H1 (cell line): ENCODE measurements at regions not wholly inside any gene's neighbourhood (a gene's known extent, or its start where the extent isn't known, plus 50 kb on each side); places are given as distances from the start of the nearest gene placed in this dataset.

Experiments used
- EZH2 ChIP-seq: fragments of 200-600 bp; sonication (generic); IDR thresholded peaks from 2 replicates; pipeline ENCODE4 v1.7.1; 2012; ENCODE audit warnings: low read depth, mild to moderate bottlenecking, moderate library complexity, low read length, inconsistent platforms; ENCODE audit not compliant: severe bottlenecking
- GTF2F1 ChIP-seq: IDR thresholded peaks from 2 replicates; pipeline ENCODE4 v1.6.1; 2012; ENCODE audit warnings: low read depth, low read length, improper control_type of control experiment, borderline replicate concordance
- HDAC2 ChIP-seq, 2 experiments: fragments of 300-600 bp in 1 of 2; sonication (generic) in 1 of 2; IDR thresholded peaks; 2 replicates each; pipeline ENCODE4 v1.6.1; 2011 to 2012; ENCODE audit warnings: low read depth in 2 of 2, low read length in 2 of 2, mild to moderate bottlenecking in 2 of 2, moderate library complexity in 2 of 2, borderline replicate concordance in 1 of 2, inconsistent platforms in 1 of 2
- RNF2 ChIP-seq: fragments of 200-900, 300-1000 bp; sonication (generic); IDR thresholded peaks from 2 replicates; pipeline ENCODE4 v1.7.1; 2016; ENCODE audit warnings: borderline replicate concordance, low read depth, mild to moderate bottlenecking, antibody characterized with exemption, low read length; ENCODE audit not compliant: poor library complexity, severe bottlenecking; ENCODE audit errors: missing control alignments
- TF ChIP-seq, protein P1 (sequence below), 3 experiments: IDR thresholded peaks; 1 replicate in 2 of 3; 2 replicates in 1 of 3; pipeline versions ENCODE4 v1.5.1 to v1.6.1; 2011; ENCODE audit warnings: low read length in 3 of 3, mild to moderate bottlenecking in 3 of 3, inconsistent platforms in 2 of 3, low read depth in 1 of 3, moderate library complexity in 1 of 3; ENCODE audit not compliant: insufficient read depth in 1 of 3; ENCODE audit errors: control extremely low read depth in 1 of 3

DNA sequence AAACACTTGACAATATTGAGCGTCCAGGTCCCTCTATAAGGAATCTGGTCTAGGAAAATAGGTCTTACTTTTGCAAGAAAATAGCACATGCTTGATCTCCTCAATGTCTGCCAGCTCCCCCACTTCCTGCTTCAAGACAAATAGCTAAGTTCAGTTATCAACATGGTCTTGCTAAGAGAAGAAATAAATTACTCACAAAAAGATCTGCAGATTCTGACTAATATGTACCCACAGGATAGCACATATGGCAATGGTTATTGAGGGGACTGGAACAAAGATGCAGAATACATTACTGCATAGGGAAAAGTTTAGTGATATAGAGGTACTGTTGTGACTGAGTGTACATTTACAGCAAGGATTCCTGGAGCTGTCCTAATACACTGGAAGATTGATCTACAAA lies 457.5 kb upstream of the GRID2 start:
- TF ChIP-seq HDAC2 (IDR thresholded peaks at IDR 0.05; ENCODE audit: borderline replicate concordance in 1 of 2, low read depth in 2 of 2, low read length in 2 of 2) (no peak), EZH2 (no peak), GTF2F1 (no peak), RNF2 (no peak)
- TF ChIP-seq, protein P1, sequence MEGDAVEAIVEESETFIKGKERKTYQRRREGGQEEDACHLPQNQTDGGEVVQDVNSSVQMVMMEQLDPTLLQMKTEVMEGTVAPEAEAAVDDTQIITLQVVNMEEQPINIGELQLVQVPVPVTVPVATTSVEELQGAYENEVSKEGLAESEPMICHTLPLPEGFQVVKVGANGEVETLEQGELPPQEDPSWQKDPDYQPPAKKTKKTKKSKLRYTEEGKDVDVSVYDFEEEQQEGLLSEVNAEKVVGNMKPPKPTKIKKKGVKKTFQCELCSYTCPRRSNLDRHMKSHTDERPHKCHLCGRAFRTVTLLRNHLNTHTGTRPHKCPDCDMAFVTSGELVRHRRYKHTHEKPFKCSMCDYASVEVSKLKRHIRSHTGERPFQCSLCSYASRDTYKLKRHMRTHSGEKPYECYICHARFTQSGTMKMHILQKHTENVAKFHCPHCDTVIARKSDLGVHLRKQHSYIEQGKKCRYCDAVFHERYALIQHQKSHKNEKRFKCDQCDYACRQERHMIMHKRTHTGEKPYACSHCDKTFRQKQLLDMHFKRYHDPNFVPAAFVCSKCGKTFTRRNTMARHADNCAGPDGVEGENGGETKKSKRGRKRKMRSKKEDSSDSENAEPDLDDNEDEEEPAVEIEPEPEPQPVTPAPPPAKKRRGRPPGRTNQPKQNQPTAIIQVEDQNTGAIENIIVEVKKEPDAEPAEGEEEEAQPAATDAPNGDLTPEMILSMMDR (IDR thresholded peaks at IDR 0.05; ENCODE audit: control extremely low read depth in 1 of 3, insufficient read depth in 1 of 3, low read depth in 1 of 3, low read length in 3 of 3) = no peak
